Central memory CD8-positive, alpha-beta T cell (primary cell): ENCODE measurements at regions not wholly inside any gene's neighbourhood (a gene's known extent, or its start where the extent isn't known, plus 50 kb on each side); places are given as distances from the start of the nearest gene placed in this dataset.

ENCODE experiments used
- ATAC-seq: fragments of 150-1000 bp; cut with Tn5 transposase; replicated peaks from 2 replicates; pipeline ENCODE4 v1.10.0; 2022; ENCODE audit warnings: mild to moderate bottlenecking, moderate FRiP score, moderate number of reproducible peaks; ENCODE audit not compliant: poor library complexity, severe bottlenecking; ENCODE audit errors: extremely low read depth
- DNase-seq, 2 donors: peaks; one replicate each; pipeline ENCODE4 v3.0.0; 2021; ENCODE audit warnings: low spot score in 2 of 2
- H3K27ac Mint-ChIP-seq: one replicate; pipeline ENCODE4 v1.8.0; 2022; ENCODE audit warnings: low read depth, mild to moderate bottlenecking, moderate library complexity, mixed read lengths
- H3K27me3 Mint-ChIP-seq: one replicate; pipeline ENCODE4 v1.8.0; 2022; ENCODE audit warnings: mixed read lengths
- H3K36me3 Mint-ChIP-seq: one replicate; pipeline ENCODE4 v1.8.0; 2022; ENCODE audit warnings: mild to moderate bottlenecking, moderate library complexity, mixed read lengths; ENCODE audit not compliant: insufficient read depth
- H3K4me1 Mint-ChIP-seq: one replicate; pipeline ENCODE4 v1.8.0; 2022; ENCODE audit warnings: mixed read lengths
- H3K4me3 Mint-ChIP-seq: one replicate; pipeline ENCODE4 v1.8.0; 2022; ENCODE audit warnings: mild to moderate bottlenecking, moderate library complexity, mixed read lengths
- H3K9me3 Mint-ChIP-seq: one replicate; pipeline ENCODE4 v1.8.0; 2022; ENCODE audit warnings: mixed read lengths

DNA sequence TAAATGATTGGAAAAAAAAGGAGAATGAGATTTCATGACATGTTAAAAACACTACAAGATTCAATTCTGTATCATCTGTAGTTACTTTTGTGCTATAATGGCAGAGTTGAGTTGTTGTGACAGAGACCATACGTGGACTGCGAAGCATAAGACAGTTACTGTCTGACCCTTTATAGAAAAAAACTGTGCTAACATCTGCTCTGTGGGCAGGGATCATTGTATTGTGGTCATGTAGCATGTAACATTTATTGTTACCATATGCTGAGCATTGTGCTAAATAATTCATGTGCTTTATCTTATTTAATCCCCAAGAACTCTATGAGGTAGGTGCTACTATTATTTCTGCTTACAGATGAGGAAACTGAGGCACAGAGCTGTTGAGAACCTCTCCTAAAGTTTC is 147.3 kb upstream of the HMHB1 start:
- H3K27ac Mint-ChIP-seq, result no peak overlapping the region
- no peaks in the 10 kb centered on the region for H3K36me3 Mint-ChIP-seq
- ATAC-seq (no peak), DNase-seq (no peak)
- no peaks in the 10 kb centered on the region for H3K27me3 Mint-ChIP-seq
- no peaks in the 10 kb centered on the region for H3K9me3 Mint-ChIP-seq
- H3K4me3 Mint-ChIP-seq, result no peak overlapping the region
- no peaks in the 10 kb centered on the region for H3K4me1 Mint-ChIP-seq

DNA sequence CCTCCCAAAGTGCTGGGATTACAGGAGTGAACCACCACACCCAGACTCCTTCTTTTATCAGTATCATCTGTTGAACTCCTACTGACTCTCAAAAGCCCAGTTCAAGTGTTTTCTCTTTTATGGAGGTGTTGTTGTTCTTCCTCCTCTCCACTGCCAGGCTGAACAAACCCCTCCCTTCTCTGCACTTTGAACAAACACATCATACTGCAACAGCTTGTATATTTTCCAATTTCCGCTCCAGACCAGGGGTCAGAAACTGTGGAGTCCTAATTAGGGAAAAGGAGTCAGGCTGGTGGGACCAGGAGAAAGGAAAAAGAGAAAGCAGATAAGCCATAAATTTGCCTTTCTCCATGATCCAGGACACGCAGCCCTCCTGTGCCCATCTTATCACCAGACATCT is 148.1 kb upstream of the HMHB1 start:
- no peak overlapping the region for H3K27ac Mint-ChIP-seq
- no peak overlapping the region for H3K4me3 Mint-ChIP-seq
- ATAC-seq (no peak), DNase-seq (no peak)
- no peaks in the 10 kb centered on the region for H3K9me3 Mint-ChIP-seq
- H3K36me3 Mint-ChIP-seq, result no peaks in the 10 kb centered on the region
- no peaks in the 10 kb centered on the region for H3K4me1 Mint-ChIP-seq
- H3K27me3 Mint-ChIP-seq, result no peaks in the 10 kb centered on the region

DNA sequence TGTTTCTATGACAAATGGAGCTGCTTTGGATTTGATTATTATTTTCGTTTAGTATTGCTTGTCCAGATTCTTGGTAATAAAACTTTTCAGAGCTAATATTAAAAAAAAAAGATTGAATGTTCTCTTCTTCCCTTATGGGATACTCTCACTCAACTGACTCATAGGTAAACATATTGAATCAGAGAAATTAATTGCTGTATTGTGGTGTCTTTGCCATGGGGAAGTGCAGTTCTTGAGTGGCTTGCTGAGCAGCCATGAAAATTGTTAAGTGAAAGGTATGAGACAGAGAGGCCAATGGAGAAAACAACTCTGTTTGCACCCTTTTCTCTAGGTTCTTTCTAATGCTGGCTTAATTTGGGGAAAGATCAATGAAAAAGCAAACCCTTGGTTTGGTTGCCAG is 149.9 kb upstream of the HMHB1 start:
- Mint-ChIP-seq H3K9me3 (no peaks in the 10 kb centered on the region), H3K27me3 (no peaks in the 10 kb centered on the region), H3K4me1 (no peaks in the 10 kb centered on the region), H3K36me3 (no peaks in the 10 kb centered on the region), H3K4me3 (no peak overlapping the region), H3K27ac (no peak overlapping the region)
- no peak for ATAC-seq
- DNase-seq, result no peak

DNA sequence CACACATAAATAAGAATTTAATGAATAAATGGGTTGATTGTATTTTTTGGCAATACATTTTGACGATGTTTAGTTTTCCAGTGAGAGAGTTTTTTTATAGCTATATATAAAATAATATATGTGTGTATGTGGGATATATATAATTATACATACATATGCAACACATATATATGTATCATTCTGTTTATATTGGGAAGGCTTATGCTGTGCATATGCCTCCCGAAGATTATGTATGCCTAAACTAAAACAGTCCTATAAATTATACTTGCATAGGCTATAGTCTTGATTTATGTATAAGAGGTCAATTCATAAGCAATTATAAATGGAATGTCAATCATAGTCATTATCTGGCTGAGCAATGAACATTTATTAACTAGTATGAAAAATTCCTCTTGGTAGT is 151.3 kb upstream of the HMHB1 start:
- H3K4me3 Mint-ChIP-seq, result no peak overlapping the region
- H3K4me1 Mint-ChIP-seq, result no peaks in the 10 kb centered on the region
- no peaks in the 10 kb centered on the region for H3K27me3 Mint-ChIP-seq
- no peaks in the 10 kb centered on the region for H3K9me3 Mint-ChIP-seq
- no peaks in the 10 kb centered on the region for H3K36me3 Mint-ChIP-seq
- ATAC-seq (no peak), DNase-seq (no peak)
- no peak overlapping the region for H3K27ac Mint-ChIP-seq

DNA sequence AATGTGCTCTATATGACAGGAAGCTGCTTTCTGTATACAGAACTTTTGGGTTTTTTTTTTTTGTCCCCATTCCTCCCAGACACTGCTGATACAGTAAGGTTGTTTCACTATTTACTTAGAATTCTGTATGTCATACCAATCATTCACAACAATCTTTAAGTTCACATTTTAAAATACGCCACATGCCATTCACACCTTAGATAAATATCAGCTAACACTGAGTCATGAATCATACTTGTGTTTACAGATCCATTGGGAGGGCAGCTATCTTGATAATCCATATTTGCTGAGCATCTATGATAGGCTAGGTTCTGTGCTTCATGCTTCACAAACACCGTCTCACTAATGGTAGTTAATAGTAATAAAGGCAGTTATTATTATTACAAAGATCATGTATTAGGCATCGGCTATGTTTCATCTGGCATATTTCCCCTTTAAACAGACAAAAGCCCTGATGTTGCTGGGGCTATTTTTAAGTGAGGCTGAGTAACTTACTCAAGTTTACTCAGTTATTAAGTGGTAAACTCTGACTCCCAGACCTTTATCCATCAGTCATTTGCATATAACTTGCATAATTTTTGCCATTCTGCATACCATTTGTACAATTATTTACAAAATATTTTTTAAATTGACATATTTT is 152.2 kb upstream of the HMHB1 start:
- Mint-ChIP-seq H3K36me3 (no peaks in the 10 kb centered on the region), H3K4me3 (no peak overlapping the region), H3K27ac (no peak overlapping the region), H3K9me3 (no peaks in the 10 kb centered on the region), H3K4me1 (no peaks in the 10 kb centered on the region), H3K27me3 (no peaks in the 10 kb centered on the region)
- ATAC-seq (no peak), DNase-seq (no peak)

DNA sequence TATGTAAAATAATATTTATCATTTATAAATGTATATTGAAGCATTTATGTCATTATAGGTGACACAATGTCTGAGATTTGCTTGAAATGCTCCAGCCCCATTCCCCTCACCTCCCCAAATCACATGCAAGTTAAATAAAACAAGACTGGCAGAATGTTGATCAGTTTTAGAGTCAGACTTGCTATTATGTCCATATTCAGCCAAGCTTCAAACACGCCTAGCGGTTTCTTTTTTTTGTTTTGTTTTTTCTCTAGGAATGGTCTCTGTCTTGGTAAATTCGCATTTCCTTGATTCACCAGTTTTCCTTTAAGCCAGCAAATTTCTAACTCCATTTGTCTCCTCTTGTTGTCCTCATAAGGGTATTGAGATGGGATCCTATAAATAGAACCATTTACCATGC is 153.0 kb upstream of the HMHB1 start:
- Mint-ChIP-seq H3K4me1 (no peaks in the 10 kb centered on the region), H3K36me3 (no peaks in the 10 kb centered on the region), H3K27me3 (no peaks in the 10 kb centered on the region), H3K4me3 (no peak overlapping the region), H3K27ac (no peak overlapping the region), H3K9me3 (no peaks in the 10 kb centered on the region)
- no peak for DNase-seq
- no peak for ATAC-seq

DNA sequence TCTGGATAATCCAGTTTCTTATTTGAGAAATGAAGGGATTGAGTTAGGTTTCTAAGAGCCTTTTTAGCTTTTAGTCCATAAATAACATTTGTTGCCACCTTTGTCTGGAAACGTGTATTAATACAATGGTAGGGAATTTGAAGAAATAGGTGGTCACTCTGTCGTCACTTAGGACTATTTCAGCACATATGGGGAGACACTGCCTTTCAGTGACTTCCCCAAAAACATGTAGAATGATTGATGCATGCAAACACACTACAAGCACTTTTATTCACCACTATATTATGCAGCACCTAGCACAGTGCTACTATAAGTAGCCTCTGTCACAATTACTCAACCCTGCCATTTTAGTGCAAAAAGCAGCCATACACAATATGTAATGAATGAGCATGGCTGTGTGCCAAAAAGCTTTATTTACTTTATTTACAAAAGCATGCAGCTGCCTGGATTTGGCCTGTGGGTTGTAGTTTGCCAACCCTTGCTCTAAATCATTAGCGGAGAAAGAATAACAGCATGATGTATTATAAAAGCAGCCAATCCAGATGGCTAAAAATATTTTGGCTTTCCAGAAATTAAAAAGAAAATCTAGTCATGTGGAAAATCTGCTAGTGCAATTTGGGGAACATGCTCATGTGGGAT is 154.2 kb upstream of the HMHB1 start:
- ATAC-seq, result no peak
- Mint-ChIP-seq H3K4me1 (no peaks in the 10 kb centered on the region), H3K36me3 (no peaks in the 10 kb centered on the region), H3K27me3 (no peaks in the 10 kb centered on the region), H3K4me3 (no peak overlapping the region), H3K27ac (no peak overlapping the region), H3K9me3 (no peaks in the 10 kb centered on the region)
- no peak for DNase-seq

DNA sequence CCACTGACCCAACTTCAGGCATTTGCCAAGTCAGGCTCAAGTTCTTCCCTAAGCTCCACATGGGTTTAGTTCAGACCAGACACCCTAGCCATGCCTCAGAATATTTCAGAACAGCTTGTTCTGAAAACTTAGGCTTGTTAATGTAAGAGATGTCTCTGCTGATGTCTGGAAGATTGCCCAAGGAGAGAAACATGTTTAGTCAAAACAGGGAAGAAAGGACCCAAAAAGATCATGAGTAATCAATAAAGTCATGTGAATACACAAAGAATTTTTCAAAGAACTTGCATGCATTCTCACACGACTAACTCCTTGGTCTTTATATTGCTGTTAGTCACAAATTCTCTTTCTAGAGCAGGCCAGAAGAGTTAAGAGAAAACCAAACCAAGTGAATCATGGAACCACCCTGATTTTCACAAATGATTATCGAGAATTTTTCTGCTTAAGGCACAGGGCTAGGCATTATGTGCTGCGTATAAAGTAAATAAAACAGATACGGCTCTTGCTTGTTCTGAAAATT is 158.1 kb upstream of the HMHB1 start:
- no peaks in the 10 kb centered on the region for H3K36me3 Mint-ChIP-seq
- H3K27ac Mint-ChIP-seq, result no peak overlapping the region
- no peak overlapping the region for H3K4me3 Mint-ChIP-seq
- no peaks in the 10 kb centered on the region for H3K9me3 Mint-ChIP-seq
- no peak for ATAC-seq
- DNase-seq, result no peak
- H3K27me3 Mint-ChIP-seq, result no peaks in the 10 kb centered on the region
- peaks cover 8% of the 10 kb centered on the region for H3K4me1 Mint-ChIP-seq

DNA sequence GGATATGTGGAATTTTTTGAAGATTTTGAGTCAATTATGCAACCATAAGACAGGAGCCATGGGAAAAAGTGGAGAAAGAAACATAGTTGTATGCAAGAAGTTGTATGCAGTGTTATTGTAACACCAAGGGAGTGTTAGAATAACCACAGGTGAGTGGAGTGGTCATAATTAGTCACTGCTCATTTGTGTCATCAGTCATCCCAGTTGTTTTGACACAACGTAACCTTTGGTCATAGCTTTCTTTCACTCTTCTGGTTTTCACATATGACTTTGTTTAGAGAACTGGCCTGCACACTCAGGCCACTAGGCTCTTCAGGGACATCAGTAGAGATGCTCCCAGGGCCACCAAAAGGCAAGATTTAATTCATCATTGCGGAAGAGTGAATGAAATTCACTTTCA is 158.7 kb upstream of the HMHB1 start:
- Mint-ChIP-seq H3K27me3 (no peaks in the 10 kb centered on the region), H3K4me1 (peaks cover 8% of the 10 kb centered on the region), H3K9me3 (no peaks in the 10 kb centered on the region), H3K27ac (no peak overlapping the region), H3K4me3 (no peak overlapping the region), H3K36me3 (no peaks in the 10 kb centered on the region)
- no peak for ATAC-seq
- no peak for DNase-seq

DNA sequence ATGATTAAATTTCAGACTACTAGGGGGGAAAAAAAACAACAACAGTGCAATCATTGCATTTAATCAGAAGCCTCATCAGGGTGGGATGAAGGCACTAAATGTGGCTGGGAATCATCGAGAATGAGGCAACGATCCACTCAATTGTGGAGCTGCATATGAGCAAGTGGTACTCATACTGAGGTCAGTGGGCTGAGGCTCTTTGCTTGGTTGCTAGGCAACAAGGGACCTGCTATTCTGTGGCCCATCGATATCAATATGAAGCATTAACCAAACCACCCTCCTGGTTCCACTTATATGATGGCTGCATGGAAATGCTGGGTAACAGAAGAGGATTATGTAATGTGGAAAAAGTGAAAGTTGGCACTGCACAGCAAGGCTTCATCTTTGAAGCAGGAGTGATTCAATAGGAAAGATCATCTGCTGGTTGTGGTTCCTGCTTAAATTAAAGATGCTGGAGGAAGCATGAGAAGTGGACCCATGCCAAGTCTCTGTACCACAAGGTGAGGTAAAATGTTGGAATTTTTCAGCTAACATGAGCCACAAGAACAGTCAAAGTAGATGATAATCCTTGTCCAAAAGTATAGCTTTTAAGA is 159.8 kb upstream of the HMHB1 start:
- Mint-ChIP-seq H3K9me3 (no peaks in the 10 kb centered on the region), H3K4me1 (peaks cover 8% of the 10 kb centered on the region), H3K4me3 (no peak overlapping the region), H3K27ac (no peak overlapping the region), H3K27me3 (no peaks in the 10 kb centered on the region), H3K36me3 (no peaks in the 10 kb centered on the region)
- ATAC-seq (no peak), DNase-seq (no peak)

DNA sequence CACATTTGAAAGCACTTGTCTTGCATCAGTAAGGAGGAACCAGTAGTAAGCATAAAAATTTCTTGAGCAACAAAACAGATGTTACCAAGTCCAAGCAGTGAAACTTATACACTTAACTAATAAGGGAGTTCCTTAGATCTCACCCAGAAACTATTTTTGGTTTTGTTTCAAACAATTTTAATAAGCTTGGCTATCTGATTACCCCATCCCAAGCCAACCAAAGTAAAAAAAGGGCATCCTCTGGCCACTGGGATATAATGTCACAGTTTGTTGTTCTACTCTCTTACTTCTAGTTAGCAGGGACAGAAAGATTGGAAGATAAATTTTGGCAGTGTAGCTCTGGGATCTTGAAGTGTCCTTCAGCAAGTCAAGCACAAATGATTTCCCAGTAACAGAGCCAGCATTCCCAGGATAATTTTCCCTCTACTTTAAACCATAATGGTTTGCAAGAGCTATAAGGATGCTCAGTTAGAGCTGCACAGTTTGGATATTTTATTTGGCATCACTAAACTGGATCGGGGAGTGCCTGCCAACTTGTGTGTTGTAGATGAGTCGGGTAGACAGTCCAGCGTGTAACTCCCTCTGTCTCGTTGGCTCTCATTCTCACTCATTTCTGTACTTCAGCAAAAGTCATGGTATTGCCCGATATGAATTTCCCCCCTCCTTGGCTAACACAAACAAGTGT is 161.9 kb upstream of the HMHB1 start:
- DNase-seq (no peak), ATAC-seq (no peak)
- Mint-ChIP-seq H3K9me3 (no peaks in the 10 kb centered on the region), H3K27me3 (no peaks in the 10 kb centered on the region), H3K4me1 (peaks cover 8% of the 10 kb centered on the region), H3K27ac (no peak overlapping the region), H3K4me3 (no peak overlapping the region), H3K36me3 (no peaks in the 10 kb centered on the region)

DNA sequence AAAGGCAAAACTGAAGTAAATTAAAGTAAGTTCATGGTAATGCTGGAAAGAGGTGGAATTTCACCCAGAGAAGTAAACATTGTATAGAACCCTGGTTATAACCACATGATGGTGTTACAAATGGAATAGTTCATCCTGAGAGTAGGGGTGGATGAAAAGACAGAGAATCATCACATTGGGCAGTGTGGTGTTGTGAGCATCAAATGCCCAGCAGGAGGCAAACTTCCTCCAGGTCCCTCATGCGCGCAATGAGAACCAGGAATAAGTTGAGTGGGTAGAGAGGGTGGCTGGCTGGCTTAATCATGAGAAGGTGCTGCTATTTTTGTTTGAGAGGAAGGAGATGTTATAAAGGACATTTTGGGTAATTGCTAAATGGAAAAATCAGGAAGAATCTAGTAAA is 163.3 kb upstream of the HMHB1 start:
- no peak for ATAC-seq
- Mint-ChIP-seq H3K27me3 (no peaks in the 10 kb centered on the region), H3K4me1 (peaks cover 8% of the 10 kb centered on the region), H3K4me3 (no peak overlapping the region), H3K36me3 (no peaks in the 10 kb centered on the region), H3K9me3 (no peaks in the 10 kb centered on the region), H3K27ac (no peak overlapping the region)
- no peak for DNase-seq

DNA sequence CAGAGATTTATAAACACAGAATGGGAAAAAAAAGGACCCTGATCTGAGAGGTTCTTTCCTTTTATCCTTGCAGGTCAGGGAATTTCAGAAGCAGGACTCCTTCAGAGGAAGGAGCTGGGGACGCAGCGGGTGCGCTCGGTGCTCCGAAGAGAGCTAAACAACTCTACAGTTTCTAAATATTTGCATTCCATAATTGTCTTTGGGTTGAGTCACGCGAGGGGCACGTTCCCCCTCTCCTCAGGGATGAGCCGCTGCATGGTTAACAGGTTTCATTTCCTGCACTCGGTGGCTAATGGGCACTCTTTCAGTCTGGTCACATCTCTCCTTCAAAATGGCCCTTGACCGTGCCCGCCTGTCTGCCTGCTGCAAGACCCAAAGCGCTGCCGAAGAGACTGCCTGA is 165.0 kb upstream of the HMHB1 start:
- Mint-ChIP-seq H3K36me3 (no peaks in the 10 kb centered on the region), H3K9me3 (no peaks in the 10 kb centered on the region), H3K27me3 (no peaks in the 10 kb centered on the region), H3K4me1 (peaks cover 4% of the 10 kb centered on the region), H3K27ac (no peak overlapping the region), H3K4me3 (no peak overlapping the region)
- ATAC-seq (no peak), DNase-seq (no peak)
